ENCODE measurements at regions not wholly inside any gene's neighbourhood (a gene's known extent, or its start where the extent isn't known, plus 50 kb on each side); places are given as distances from the start of the nearest gene placed in this dataset.

GRCh38 chr1:17999884-18000283 is 107.7 kb upstream of the IGSF21 start:
- CTCF ChIA-PET = interaction anchor here (1.1 kb wide), 2 partner anchors 10 to 76 kb away, joined by 5 to 6 read pairs; no protein-coding TSS in a partner anchor
- Histone ChIP-seq H2AFZ (ENCODE audit: low read depth) (no peak overlapping the region), H3K4me2 (no peak overlapping the region), H3K4me1 (ENCODE audit: control insufficient read depth in 1 of 2, insufficient read depth in 2 of 2, low read depth in 1 of 2, low read length in 1 of 2) (no peaks in the 10 kb centered on the region), H3K9ac (no peak overlapping the region), H3K9me3 (no peaks in the 10 kb centered on the region), H3K36me3 (replicated peaks in 1 of 2; ENCODE audit: control insufficient read depth in 1 of 2, insufficient read depth in 2 of 2, low read length in 1 of 2) (no peaks in the 10 kb centered on the region), H3K27me3 (ENCODE audit: insufficient read depth) (no peaks in the 10 kb centered on the region), H3K4me3 (ENCODE audit: low read depth in 2 of 2, low read length in 1 of 2) (no peak overlapping the region), H3F3A (replicated peaks; ENCODE audit: insufficient read depth) (no peaks in the 10 kb centered on the region), H3K79me2 (ENCODE audit: insufficient read depth) (no peaks in the 10 kb centered on the region), H4K20me1 (ENCODE audit: insufficient read depth) (no peaks in the 10 kb centered on the region), H3K9me2 (no peaks in the 10 kb centered on the region), H3K27ac (ENCODE audit: low read depth in 2 of 2, low read length in 1 of 2) (no peak overlapping the region)
- 23% methylated on average over 3 of the region's 3 CpGs for WGBS (ENCODE audit: low lambda C conversion rate)
- POLR2A ChIA-PET = no interaction called here
- DNase-seq = no peak
- TF ChIP-seq FOXJ3 (CRISPR knock-in tag; IDR thresholded peaks at IDR 0.05) = no peak
- TF ChIP-seq EP300 (IDR thresholded peaks at IDR 0.05; ENCODE audit: borderline replicate concordance in 1 of 2, low read depth in 1 of 2, low read length in 1 of 2) = no peak
- TF ChIP-seq CTCF (IDR thresholded peaks at IDR 0.05) = no peak
- TF ChIP-seq RCOR1 (IDR thresholded peaks at IDR 0.05; ENCODE audit: low read length) = no peak
- TF ChIP-seq ZBTB33 (IDR thresholded peaks at IDR 0.05; ENCODE audit: borderline replicate concordance, low read depth) = no peak
- no peak for TF ChIP-seq MAX (IDR thresholded peaks at IDR 0.05; ENCODE audit: low read depth)
- TF ChIP-seq SIN3A (IDR thresholded peaks at IDR 0.05; ENCODE audit: borderline replicate concordance, low read depth, low read length) = no peak
- TF ChIP-seq RAD21 (IDR thresholded peaks at IDR 0.05; ENCODE audit: low read length) = no peak
- no peak for TF ChIP-seq FOSL2 (IDR thresholded peaks at IDR 0.05; ENCODE audit: borderline replicate concordance, low read depth)
- no peak for TF ChIP-seq TCF12 (IDR thresholded peaks at IDR 0.05)
- no peak for TF ChIP-seq CHD2 (IDR thresholded peaks at IDR 0.05; ENCODE audit: low read length, partially characterized antibody)
- no peak for TF ChIP-seq GABPA (IDR thresholded peaks at IDR 0.05; ENCODE audit: low read depth)
- no peak for TF ChIP-seq MEF2A (IDR thresholded peaks at IDR 0.05; ENCODE audit: borderline replicate concordance, low read depth)
- TF ChIP-seq JUND (IDR thresholded peaks at IDR 0.05) = no peak
- TF ChIP-seq PBX3 (IDR thresholded peaks at IDR 0.05) = no peak
- TF ChIP-seq GATA2 (CRISPR knock-in tag; IDR thresholded peaks at IDR 0.05) = no peak
- TF ChIP-seq REST (IDR thresholded peaks at IDR 0.05; ENCODE audit: low read depth, low read length) = no peak
